Ishikawa (cell line): ENCODE measurements at regions not wholly inside any gene's neighbourhood (a gene's known extent, or its start where the extent isn't known, plus 50 kb on each side); places are given as distances from the start of the nearest gene placed in this dataset.

ENCODE experiments used
- EP300 ChIP-seq: IDR thresholded peaks from 2 replicates; pipeline ENCODE4 v1.6.1; 2012; ENCODE audit warnings: borderline replicate concordance
- TCF12 ChIP-seq: IDR thresholded peaks from 2 replicates; pipeline ENCODE4 v1.6.1; 2012; ENCODE audit warnings: low read depth
- ZBTB7A ChIP-seq: IDR thresholded peaks from 2 replicates; pipeline ENCODE4 v1.6.1; 2012; ENCODE audit warnings: low read depth
- TF ChIP-seq, protein P1 (sequence below): IDR thresholded peaks from 2 replicates; pipeline ENCODE4 v1.6.1; 2012; ENCODE audit warnings: low read depth, mild to moderate bottlenecking

- TF ChIP-seq TCF12 = no peak
- no peak for TF ChIP-seq EP300
- no peak for TF ChIP-seq ZBTB7A
- TF ChIP-seq, protein P1, sequence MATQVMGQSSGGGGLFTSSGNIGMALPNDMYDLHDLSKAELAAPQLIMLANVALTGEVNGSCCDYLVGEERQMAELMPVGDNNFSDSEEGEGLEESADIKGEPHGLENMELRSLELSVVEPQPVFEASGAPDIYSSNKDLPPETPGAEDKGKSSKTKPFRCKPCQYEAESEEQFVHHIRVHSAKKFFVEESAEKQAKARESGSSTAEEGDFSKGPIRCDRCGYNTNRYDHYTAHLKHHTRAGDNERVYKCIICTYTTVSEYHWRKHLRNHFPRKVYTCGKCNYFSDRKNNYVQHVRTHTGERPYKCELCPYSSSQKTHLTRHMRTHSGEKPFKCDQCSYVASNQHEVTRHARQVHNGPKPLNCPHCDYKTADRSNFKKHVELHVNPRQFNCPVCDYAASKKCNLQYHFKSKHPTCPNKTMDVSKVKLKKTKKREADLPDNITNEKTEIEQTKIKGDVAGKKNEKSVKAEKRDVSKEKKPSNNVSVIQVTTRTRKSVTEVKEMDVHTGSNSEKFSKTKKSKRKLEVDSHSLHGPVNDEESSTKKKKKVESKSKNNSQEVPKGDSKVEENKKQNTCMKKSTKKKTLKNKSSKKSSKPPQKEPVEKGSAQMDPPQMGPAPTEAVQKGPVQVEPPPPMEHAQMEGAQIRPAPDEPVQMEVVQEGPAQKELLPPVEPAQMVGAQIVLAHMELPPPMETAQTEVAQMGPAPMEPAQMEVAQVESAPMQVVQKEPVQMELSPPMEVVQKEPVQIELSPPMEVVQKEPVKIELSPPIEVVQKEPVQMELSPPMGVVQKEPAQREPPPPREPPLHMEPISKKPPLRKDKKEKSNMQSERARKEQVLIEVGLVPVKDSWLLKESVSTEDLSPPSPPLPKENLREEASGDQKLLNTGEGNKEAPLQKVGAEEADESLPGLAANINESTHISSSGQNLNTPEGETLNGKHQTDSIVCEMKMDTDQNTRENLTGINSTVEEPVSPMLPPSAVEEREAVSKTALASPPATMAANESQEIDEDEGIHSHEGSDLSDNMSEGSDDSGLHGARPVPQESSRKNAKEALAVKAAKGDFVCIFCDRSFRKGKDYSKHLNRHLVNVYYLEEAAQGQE = no peak
Observed at GRCh38 chr14:89621009-89621421, 204.0 kb upstream of the FOXN3 start.
